ENCODE measurements at regions not wholly inside any gene's neighbourhood (a gene's known extent, or its start where the extent isn't known, plus 50 kb on each side); places are given as distances from the start of the nearest gene placed in this dataset.

- TF ChIP-seq EZH2 (IDR thresholded peaks at IDR 0.05; ENCODE audit: borderline replicate concordance, low read depth, low read length, severe bottlenecking) = no peak
- no peak for TF ChIP-seq CTCF (IDR thresholded peaks at IDR 0.05; ENCODE audit: borderline replicate concordance, extremely low read depth, low read length, poor library complexity, severe bottlenecking)
- no peak overlapping the region for H3K4me3 ChIP-seq (ENCODE audit: low read depth in 1 of 2, low read length in 2 of 2)
Measured at GRCh38 chr5:155181542-155181941, 168.0 kb downstream of the KIF4B start.

GRCh38 chr5:155189476-155189875 is 175.9 kb downstream of the KIF4B start:
- DNase-seq (no peak), ATAC-seq (ENCODE audit: insufficient read depth, low read depth) (no peak)
- Histone ChIP-seq H3K27me3 (ENCODE audit: insufficient read depth, low read length, poor library complexity) (no peaks in the 10 kb centered on the region), H3K9ac (ENCODE audit: low read depth, low read length) (no peak overlapping the region), H2AFZ (ENCODE audit: low read depth, low read length) (no peak overlapping the region), H3K79me2 (ENCODE audit: insufficient read depth, low read length) (no peaks in the 10 kb centered on the region), H3K27ac (ENCODE audit: low read length) (no peak overlapping the region), H3K36me3 (ENCODE audit: insufficient read depth, low read length) (no peaks in the 10 kb centered on the region), H3K4me2 (ENCODE audit: insufficient read depth, low read length) (no peak overlapping the region), H3K9me3 (ENCODE audit: insufficient read depth, low read length, severe bottlenecking) (no peaks in the 10 kb centered on the region), H3K4me1 (ENCODE audit: insufficient read depth, low read length) (no peaks in the 10 kb centered on the region), H3K4me3 (ENCODE audit: low read depth in 1 of 2, low read length in 2 of 2) (no peak overlapping the region), H4K20me1 (ENCODE audit: insufficient read depth, low read length) (no peaks in the 10 kb centered on the region)
- TF ChIP-seq EZH2 (IDR thresholded peaks at IDR 0.05; ENCODE audit: borderline replicate concordance, low read depth, low read length, severe bottlenecking) (no peak), CTCF (IDR thresholded peaks at IDR 0.05; ENCODE audit: borderline replicate concordance, extremely low read depth, low read length, poor library complexity, severe bottlenecking) (no peak)

More at GRCh38 chr5:155181542-155181941, 168.0 kb downstream of the KIF4B start:
- no peaks in the 10 kb centered on the region for H3K9me3 ChIP-seq (ENCODE audit: insufficient read depth, low read length, severe bottlenecking)
- H2AFZ ChIP-seq (ENCODE audit: low read depth, low read length) = no peak overlapping the region
- no peaks in the 10 kb centered on the region for H3K36me3 ChIP-seq (ENCODE audit: insufficient read depth, low read length)
- no peak overlapping the region for H3K9ac ChIP-seq (ENCODE audit: low read depth, low read length)
- H3K27ac ChIP-seq (ENCODE audit: low read length) = no peak overlapping the region
- ATAC-seq (ENCODE audit: insufficient read depth, low read depth) (no peak), DNase-seq (no peak)
- H4K20me1 ChIP-seq (ENCODE audit: insufficient read depth, low read length) = no peaks in the 10 kb centered on the region
- H3K4me2 ChIP-seq (ENCODE audit: insufficient read depth, low read length) = no peak overlapping the region
- H3K27me3 ChIP-seq (ENCODE audit: insufficient read depth, low read length, poor library complexity) = no peaks in the 10 kb centered on the region
- no peaks in the 10 kb centered on the region for H3K79me2 ChIP-seq (ENCODE audit: insufficient read depth, low read length)
- H3K4me1 ChIP-seq (ENCODE audit: insufficient read depth, low read length) = no peaks in the 10 kb centered on the region

- no peak overlapping the region for H3K9ac ChIP-seq (ENCODE audit: low read depth, low read length)
- no peaks in the 10 kb centered on the region for H3K36me3 ChIP-seq (ENCODE audit: insufficient read depth, low read length)
- TF ChIP-seq EZH2 (IDR thresholded peaks at IDR 0.05; ENCODE audit: borderline replicate concordance, low read depth, low read length, severe bottlenecking) = no peak
- no peak for TF ChIP-seq CTCF (IDR thresholded peaks at IDR 0.05; ENCODE audit: borderline replicate concordance, extremely low read depth, low read length, poor library complexity, severe bottlenecking)
- H3K79me2 ChIP-seq (ENCODE audit: insufficient read depth, low read length) = no peaks in the 10 kb centered on the region
- no peak for DNase-seq
- no peak overlapping the region for H3K27ac ChIP-seq (ENCODE audit: low read length)
- no peaks in the 10 kb centered on the region for H4K20me1 ChIP-seq (ENCODE audit: insufficient read depth, low read length)
- H3K27me3 ChIP-seq (ENCODE audit: insufficient read depth, low read length, poor library complexity) = no peaks in the 10 kb centered on the region
- H3K4me2 ChIP-seq (ENCODE audit: insufficient read depth, low read length) = no peak overlapping the region
- no peak overlapping the region for H2AFZ ChIP-seq (ENCODE audit: low read depth, low read length)
- no peak for ATAC-seq (ENCODE audit: insufficient read depth, low read depth)
- H3K4me1 ChIP-seq (ENCODE audit: insufficient read depth, low read length) = no peaks in the 10 kb centered on the region
- no peaks in the 10 kb centered on the region for H3K9me3 ChIP-seq (ENCODE audit: insufficient read depth, low read length, severe bottlenecking)
- H3K4me3 ChIP-seq (ENCODE audit: low read depth in 1 of 2, low read length in 2 of 2) = no peak overlapping the region
Measured at GRCh38 chr5:155189981-155190380, 176.4 kb downstream of the KIF4B start.

- no peak for ATAC-seq (ENCODE audit: insufficient read depth, low read depth)
- TF ChIP-seq EZH2 (IDR thresholded peaks at IDR 0.05; ENCODE audit: borderline replicate concordance, low read depth, low read length, severe bottlenecking) (no peak), CTCF (IDR thresholded peaks at IDR 0.05; ENCODE audit: borderline replicate concordance, extremely low read depth, low read length, poor library complexity, severe bottlenecking) (no peak)
- no peak overlapping the region for H3K9ac ChIP-seq (ENCODE audit: low read depth, low read length)
- no peak overlapping the region for H3K27ac ChIP-seq (ENCODE audit: low read length)
- DNase-seq = no peak
- no peak overlapping the region for H3K4me3 ChIP-seq (ENCODE audit: low read depth in 1 of 2, low read length in 2 of 2)
- no peaks in the 10 kb centered on the region for H3K36me3 ChIP-seq (ENCODE audit: insufficient read depth, low read length)
- H3K4me1 ChIP-seq (ENCODE audit: insufficient read depth, low read length) = no peaks in the 10 kb centered on the region
- no peak overlapping the region for H2AFZ ChIP-seq (ENCODE audit: low read depth, low read length)
- H4K20me1 ChIP-seq (ENCODE audit: insufficient read depth, low read length) = no peaks in the 10 kb centered on the region
- no peaks in the 10 kb centered on the region for H3K79me2 ChIP-seq (ENCODE audit: insufficient read depth, low read length)
- H3K9me3 ChIP-seq (ENCODE audit: insufficient read depth, low read length, severe bottlenecking) = no peaks in the 10 kb centered on the region
- H3K4me2 ChIP-seq (ENCODE audit: insufficient read depth, low read length) = no peak overlapping the region
- no peaks in the 10 kb centered on the region for H3K27me3 ChIP-seq (ENCODE audit: insufficient read depth, low read length, poor library complexity)
Measured at GRCh38 chr5:155193029-155193428, 179.5 kb downstream of the KIF4B start.

Data from DND-41 (cell line).